ENCODE measurements at regions not wholly inside any gene's neighbourhood (a gene's known extent, or its start where the extent isn't known, plus 50 kb on each side); places are given as distances from the start of the nearest gene placed in this dataset.

DNA sequence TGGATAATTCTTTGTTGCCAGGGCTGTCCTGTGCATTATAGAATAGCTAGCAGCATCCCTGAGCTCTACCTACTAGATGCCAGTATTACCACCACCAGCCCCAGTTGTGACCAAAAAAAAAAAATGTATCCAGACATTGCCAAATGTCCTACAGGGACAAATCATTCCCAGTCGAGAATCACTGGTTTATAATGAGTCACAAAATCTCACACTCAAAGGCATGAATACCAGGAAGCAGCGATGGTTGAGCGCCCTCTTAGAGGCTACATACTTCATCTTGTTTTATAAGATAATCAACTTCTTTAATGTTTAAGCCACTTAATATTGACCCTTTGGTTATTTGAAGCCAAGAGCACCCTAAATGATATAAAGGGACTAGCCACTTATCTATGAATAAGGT is 297.3 kb downstream of the DHX15 start:
- DNase-seq (ENCODE audit: low read depth) = no peak

GRCh38 chr4:24285759-24286158 is 298.6 kb downstream of the DHX15 start:
- no peak for DNase-seq (ENCODE audit: low read depth)

GRCh38 chr4:24282446-24282845 is 301.9 kb downstream of the DHX15 start:
- DNase-seq (ENCODE audit: low read depth) = no peak

DNA sequence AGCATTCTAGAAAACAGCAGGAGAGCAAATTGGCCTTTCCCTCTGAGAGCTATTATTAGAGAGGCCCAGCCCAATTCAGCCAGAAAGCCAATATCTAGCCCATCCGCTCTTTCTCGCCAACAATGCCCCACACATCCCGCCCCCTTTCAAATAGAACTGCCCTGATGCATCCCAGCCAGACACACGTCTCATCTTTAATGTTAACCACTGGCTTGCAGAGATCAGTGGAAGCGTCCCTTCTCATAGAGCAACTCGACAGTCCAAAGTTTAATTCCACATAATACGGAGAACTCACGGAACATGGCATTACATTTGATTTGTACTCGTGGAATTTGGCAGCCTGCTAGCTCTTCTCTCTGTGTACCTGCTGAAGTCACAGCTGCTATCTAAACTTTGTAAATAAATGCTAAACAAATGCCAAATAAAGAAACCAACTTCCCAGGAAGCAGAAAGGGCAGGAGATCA is 304.4 kb downstream of the DHX15 start:
- DNase-seq (ENCODE audit: low read depth) = no peak

DNA sequence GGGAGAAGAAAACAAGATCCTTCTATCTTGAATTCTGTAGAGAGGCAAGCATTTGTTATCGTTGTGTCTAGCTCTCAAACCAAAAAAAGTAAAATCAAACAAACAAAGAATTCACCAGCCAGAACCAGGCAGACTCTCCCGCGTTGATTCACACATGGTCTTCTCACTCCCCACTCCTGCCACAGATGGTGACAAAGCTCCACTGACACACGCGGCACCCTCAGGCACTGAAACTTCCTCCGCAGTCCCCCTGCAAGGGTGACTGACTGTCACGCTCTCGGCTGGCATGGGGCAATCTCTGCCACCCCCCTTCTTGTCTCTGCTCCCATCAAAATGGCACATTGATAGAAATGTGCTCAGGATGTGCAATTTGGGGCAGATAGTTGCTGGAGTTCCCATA is 304.9 kb downstream of the DHX15 start:
- no peak for DNase-seq (ENCODE audit: low read depth)

DNA sequence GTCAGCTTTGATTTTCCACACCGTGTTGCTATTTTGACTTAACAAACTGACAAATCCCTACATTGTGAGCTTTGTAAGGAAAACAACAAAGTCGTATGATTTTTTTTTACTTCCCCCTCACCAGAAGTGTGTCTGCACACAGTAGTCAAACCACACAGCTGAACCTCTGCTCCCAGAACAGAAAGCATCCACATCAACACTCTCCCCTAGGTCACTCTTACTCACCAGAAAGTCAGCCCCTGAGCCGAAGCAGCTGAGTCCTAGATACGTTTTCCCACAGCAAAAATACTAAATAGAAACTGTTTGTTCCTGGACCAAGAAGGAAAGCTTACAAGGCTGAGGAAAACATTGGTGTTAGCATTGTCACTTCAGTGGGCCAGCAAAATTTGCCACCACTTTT is 305.7 kb downstream of the DHX15 start:
- no peak for DNase-seq (ENCODE audit: low read depth)

DNA sequence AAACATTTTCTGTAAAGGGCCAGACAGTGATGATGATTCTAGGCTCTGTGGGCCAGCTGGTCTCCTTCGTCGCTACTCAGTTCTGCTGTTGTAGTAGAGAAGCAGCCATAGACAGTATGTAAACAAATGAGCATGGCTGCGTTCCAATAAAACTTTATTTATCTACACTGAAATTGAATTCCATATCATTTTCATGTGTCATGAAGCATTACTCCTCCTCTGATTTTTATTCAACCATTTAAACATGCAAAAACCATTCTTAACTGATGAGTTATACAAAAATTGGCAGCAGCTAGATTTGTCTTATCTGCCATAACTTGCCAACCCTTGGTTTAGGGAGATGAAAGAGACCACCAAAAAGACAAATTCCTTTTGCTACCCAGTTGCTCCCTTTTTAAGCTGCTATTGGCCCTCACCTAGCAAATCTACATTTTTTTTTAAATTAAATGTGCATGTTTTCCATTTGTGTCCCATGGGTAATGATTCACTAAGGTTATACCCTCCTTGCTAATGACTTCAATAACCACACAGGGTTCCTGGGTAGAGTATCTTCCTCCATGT is 309.9 kb downstream of the DHX15 start:
- no peak for DNase-seq (ENCODE audit: low read depth)

DNA sequence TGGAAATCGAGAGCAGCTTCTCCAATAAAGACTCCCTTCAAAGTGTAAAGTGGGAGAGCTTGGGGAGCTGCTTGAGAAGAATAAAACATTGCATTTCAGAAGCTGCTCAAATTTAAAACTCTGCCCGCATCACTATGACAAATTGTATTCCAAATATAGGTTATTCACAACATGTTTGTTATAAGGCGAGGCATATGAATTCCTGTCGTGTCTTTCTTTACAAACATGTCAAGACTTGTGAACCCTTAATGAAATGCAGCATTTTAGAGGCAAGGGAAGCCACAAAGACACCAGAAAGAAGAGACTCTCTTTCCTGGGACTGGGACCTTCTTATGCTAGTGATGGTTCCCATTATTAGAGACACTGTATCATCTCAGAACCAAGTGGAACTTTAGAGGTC is 311.2 kb downstream of the DHX15 start:
- no peak for DNase-seq (ENCODE audit: low read depth)

- no peak for DNase-seq (ENCODE audit: low read depth)
These were observed 317.2 kb downstream of the DHX15 start for GRCh38 chr4:24266951-24267722.

- no peak for DNase-seq (ENCODE audit: low read depth)
These were observed 318.4 kb downstream of the DHX15 start for GRCh38 chr4:24265989-24266388.

DNA sequence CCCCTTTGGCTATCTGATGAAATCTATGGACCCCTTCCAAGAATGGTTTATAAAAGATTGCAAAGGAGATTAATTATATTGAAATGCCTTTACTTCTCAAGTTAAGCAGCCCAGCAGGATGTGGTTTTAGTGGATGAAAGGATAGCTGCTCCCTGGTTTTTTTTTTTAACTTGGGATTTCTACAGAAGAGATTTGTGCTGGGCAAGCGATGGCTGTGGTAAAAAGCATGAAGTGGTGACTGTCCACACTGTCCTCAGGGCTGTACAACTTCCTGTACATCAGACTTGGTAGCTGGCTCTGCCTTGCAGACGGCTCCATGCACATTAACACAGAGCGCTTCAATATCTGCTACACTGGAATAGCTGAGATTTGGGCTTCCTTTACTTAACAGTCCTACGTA is 321.7 kb downstream of the DHX15 start:
- no peak for DNase-seq (ENCODE audit: low read depth)

- DNase-seq (ENCODE audit: low read depth) = no peak
These were observed 322.3 kb downstream of the DHX15 start for GRCh38 chr4:24262084-24262483.

DNA sequence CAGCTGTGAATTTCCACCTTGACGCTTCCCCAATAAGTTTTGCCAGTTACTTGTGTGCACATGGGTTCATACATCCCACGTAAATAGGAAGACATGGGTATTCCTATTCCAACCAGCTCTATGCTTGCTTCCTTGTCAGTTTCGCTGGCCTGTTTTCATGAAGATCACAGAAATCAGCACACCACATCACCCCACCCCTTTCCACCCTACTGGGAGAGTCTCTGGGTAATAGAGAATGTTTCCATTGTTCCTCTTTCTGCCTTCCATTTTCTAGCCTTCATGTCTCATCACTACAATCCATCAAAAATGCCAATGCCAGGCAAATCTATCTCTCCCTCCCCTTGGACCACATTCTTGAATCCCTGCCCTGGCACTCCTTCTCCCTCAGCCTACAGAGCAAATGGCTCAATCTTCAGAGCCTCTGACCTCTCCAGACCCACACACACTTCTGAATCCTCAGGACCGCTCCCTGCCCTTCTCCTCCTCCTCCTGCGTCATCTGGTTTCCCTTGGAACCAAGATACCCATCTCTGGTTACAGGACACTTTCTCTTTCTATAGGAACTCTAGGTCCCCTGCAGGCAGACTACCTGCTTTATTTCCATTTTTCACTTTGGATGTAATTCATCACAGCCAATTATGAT is 323.3 kb downstream of the DHX15 start:
- DNase-seq (ENCODE audit: low read depth) = no peak

DNA sequence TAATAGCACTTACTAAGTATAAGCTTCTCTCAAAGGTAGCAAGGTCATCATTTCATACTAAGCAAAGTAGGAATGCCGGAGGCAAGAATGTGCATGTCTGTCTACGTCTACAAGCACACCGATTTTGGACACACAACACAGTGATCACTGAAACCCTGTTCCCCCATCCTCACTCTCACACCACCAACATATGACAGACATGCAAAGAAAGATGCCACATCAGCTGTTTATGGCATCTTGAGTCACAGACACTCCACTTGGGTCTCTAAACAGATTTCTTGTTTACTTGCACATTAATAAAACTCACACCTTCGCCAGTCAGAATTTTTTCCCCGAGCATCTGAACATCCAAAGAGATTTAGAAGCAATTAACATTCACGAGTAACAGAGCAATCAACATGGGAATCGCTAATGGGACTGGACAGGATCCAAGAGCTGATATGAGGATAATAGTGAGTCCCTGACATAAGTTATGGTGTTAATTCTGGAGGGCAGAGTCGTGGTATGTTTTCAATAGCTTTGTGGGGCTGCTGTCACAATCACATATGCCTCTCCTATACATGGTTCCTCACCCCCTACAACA is 324.1 kb downstream of the DHX15 start:
- no peak for DNase-seq (ENCODE audit: low read depth)

DNA sequence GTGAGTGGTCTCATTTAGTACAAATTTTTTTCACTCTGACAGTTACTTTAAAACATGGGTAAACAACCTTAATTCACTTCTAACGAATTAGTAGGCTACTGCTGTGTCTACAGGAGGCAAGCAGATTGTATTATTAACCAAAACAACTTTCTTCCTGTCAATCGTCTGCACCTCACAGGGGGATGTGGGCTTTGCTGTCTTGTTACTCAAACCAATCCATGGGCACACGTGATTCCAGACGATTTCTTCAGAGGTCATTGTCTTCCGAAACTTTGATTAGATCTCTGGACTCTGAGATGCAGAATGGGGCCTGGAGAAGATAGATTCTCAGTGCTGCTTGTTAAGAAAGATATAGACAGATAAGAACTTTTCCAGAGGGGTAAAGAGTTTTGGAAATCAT is 327.8 kb downstream of the DHX15 start:
- no peak for DNase-seq (ENCODE audit: low read depth)

- DNase-seq (ENCODE audit: low read depth) = no peak
These were observed 328.3 kb downstream of the DHX15 start for GRCh38 chr4:24256066-24256465.

- DNase-seq (ENCODE audit: low read depth) = no peak
These were observed 332.2 kb downstream of the DHX15 start for GRCh38 chr4:24252121-24252520.

GRCh38 chr4:24251589-24251988 is 332.8 kb downstream of the DHX15 start:
- no peak for DNase-seq (ENCODE audit: low read depth)

DNA sequence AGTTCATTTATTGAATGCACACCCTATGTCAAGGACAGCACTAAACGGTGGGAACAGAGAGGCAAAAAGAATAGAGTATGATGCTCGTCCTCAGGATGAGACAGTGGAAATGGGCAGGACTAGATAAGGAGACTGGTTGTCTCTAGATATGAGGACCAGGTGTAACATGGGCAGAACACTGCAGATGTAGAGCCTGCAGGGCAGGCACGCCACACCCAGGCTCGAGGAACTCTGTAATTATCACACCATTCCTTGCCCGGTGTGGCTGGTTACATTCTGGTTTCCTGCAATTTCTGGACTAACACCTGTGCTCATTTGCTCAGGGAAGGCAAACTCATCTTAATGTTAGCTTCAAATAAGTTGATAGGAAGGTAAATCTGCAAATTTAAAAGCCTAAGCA is 334.4 kb downstream of the DHX15 start:
- DNase-seq (ENCODE audit: low read depth) = no peak

DNA sequence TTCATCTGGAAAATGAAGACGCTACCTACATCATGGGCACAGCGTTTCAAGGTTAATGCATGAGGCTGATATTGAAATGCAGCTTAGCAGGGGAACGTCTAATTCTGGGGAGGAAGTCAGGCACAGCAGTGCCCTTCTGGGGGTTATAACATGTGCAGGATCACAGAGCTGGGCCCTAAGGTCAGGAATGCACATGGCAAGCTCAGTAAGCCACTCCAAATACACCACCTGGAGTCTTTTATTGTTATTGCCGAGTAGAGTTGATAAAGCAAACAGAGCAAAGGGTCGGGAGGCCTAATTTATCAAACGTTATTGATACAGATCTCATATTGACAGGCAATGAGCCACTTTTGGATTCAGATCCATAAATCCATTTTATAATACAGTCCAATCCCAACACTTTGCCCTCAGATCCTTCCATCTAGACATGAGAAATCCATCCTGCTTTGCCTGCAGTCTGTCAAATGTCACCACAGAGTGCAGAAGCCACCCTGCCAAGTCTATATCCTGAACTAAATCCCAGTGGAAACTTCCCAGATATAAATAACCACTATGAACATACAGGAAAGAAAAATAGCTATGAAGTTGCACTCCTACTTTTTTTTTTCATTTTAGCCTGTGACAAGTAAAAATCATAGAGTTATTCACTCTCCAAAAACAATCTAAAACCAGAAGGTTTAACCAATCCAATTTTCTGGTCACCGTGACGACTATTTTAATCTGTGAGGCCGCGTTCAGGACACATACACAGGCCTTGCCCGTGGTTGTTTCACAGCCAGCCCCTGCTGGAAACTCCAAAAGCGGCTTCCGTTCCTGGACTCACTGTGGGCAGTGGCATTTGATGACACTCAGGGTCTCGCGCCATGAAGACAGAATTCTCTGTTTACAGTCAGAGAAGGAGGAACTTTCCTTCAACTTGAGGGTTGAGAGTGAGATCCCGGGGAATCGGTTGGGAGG is 335.4 kb downstream of the DHX15 start:
- DNase-seq (ENCODE audit: low read depth) = no peak

GRCh38 chr4:24245491-24245820 is 338.9 kb downstream of the DHX15 start:
- DNase-seq (ENCODE audit: low read depth) = no peak
